ENCODE measurements at regions not wholly inside any gene's neighbourhood (a gene's known extent, or its start where the extent isn't known, plus 50 kb on each side); places are given as distances from the start of the nearest gene placed in this dataset.

DNA sequence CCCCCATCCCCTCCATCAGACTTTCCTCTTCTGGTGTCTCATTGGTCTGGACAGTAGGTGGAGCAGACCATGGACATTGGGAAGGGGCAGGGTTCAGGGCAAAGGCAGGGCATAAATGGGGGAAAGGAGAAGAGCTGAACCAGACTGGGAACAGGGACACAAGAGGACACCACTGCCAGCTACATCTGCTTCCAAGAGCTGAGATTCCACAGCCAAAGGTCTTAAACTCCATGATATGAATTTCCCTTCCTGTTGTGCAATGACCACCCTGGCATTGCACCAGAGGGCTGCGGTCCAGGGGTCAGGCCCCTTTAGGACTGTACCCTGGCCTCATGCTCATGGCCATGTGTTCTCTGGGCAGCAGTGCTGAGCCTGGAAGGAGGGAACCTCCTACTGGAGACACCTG is 137.9 kb downstream of the MAFB start:
- H3K4me3 ChIP-seq (ENCODE audit: low read depth, low read length), result no peak overlapping the region
- ChIA-PET POLR2A (no interaction called here), CTCF (no interaction called here)
- TF ChIP-seq, protein P1, sequence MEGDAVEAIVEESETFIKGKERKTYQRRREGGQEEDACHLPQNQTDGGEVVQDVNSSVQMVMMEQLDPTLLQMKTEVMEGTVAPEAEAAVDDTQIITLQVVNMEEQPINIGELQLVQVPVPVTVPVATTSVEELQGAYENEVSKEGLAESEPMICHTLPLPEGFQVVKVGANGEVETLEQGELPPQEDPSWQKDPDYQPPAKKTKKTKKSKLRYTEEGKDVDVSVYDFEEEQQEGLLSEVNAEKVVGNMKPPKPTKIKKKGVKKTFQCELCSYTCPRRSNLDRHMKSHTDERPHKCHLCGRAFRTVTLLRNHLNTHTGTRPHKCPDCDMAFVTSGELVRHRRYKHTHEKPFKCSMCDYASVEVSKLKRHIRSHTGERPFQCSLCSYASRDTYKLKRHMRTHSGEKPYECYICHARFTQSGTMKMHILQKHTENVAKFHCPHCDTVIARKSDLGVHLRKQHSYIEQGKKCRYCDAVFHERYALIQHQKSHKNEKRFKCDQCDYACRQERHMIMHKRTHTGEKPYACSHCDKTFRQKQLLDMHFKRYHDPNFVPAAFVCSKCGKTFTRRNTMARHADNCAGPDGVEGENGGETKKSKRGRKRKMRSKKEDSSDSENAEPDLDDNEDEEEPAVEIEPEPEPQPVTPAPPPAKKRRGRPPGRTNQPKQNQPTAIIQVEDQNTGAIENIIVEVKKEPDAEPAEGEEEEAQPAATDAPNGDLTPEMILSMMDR (IDR thresholded peaks at IDR 0.05; ENCODE audit: insufficient read depth, low read length, missing control alignments), result no peak
- DNase-seq (ENCODE audit: low read depth, low spot score), result no peak

DNA sequence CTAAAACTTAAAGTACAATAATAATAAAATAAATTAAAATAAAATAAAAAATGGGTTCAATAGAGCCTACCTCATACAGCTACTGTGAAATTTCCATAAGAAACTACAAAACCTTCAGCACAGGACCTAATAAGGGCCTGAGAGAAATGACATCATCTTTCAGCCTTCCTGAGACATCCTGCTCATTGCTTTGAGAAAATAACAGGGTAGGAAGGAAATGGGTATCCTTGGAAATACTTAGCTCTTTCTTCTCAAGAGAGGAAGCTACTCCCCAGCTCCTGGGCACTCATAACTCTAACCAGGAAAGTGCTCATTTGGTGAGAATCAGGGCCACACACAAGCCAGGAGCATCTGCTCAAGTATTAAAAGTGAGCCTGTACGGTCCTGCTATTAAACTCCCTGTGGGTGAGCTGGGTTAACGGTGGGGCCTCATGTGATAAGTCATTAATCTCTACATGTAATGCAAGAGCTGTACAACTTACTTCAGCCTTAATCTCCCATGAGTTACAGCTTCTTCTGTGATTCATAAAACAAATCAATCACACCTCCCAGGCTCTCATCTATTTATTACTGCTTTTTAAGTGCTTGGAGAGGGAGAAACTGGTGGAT is 141.4 kb downstream of the MAFB start:
- no peak for DNase-seq (ENCODE audit: low read depth, low spot score)
- TF ChIP-seq, protein P1 (IDR thresholded peaks at IDR 0.05; ENCODE audit: insufficient read depth, low read length, missing control alignments), result no peak
- ChIA-PET CTCF (interaction anchor here (1.1 kb wide), 1 partner anchor 141 kb away, joined by 3 read pairs; the partner anchor contains the start of gene MAFB), POLR2A (no interaction called here)
- no peak overlapping the region for H3K4me3 ChIP-seq (ENCODE audit: low read depth, low read length)

DNA sequence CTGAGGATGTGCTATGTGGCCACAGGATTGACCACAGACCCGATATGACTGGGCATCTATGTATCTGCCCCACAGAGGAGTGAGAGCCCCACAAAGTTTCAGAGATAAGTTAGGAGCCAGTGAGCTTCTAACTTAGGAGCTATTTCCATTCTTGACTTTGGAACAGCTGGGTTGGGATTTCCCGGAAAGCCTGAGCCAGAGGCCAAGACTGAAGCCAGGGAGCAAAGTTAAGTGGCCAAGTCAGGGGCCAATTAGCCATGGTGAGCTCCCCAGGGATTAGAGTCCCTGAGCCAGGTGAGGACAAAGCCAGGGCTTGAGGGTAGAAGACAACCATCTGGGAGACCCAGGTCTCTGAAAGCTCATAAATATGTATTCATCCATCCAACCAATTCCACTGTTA is 143.6 kb downstream of the MAFB start:
- POLR2A ChIA-PET, result no interaction called here
- DNase-seq (ENCODE audit: low read depth, low spot score), result no peak
- CTCF ChIA-PET, result no interaction called here
- TF ChIP-seq, protein P1 (IDR thresholded peaks at IDR 0.05; ENCODE audit: insufficient read depth, low read length, missing control alignments), result no peak
- no peak overlapping the region for H3K4me3 ChIP-seq (ENCODE audit: low read depth, low read length)

DNA sequence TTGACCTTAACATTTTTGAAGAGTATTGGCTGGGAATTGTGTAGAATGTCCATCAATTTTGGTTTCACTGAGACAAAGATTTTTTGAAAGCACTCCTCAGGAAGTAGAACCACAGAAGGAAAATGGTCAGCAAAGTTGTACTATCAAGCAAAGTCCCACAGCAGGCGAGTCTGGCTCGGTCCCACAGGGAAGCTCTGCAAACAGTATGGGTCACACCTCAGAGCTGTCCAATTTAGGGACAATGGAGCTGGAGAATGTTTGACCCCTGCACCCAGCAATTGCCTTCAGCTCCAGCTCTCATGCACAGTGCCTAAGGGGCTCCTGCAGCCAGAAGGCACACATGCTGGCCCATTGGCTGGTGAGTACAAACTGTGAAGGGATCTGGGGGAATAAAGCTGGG is 147.0 kb downstream of the MAFB start:
- ChIA-PET POLR2A (no interaction called here), CTCF (no interaction called here)
- TF ChIP-seq, protein P1 (IDR thresholded peaks at IDR 0.05; ENCODE audit: insufficient read depth, low read length, missing control alignments), result no peak
- DNase-seq (ENCODE audit: low read depth, low spot score), result no peak
- H3K4me3 ChIP-seq (ENCODE audit: low read depth, low read length), result no peak overlapping the region

DNA sequence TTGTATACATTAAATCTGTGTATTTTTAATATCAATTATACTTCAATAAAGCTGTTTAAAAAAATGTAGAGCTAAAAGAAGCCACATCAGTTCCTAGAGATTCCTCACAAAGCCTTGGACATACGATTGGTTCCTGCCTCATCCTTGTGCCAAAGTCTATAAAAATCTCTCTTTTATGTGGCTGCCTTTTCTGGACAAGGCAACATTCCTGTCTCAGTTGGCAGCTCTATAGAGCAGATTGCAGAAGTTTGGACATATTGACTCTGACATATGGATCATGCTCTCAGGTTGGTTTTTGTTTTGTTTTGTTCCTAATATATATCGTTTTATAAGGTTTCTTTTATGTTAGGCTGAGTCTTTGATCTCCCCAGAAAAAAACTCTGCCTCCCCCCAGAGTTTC is 148.9 kb downstream of the MAFB start:
- DNase-seq (ENCODE audit: low read depth, low spot score), result no peak
- TF ChIP-seq, protein P1 (IDR thresholded peaks at IDR 0.05; ENCODE audit: insufficient read depth, low read length, missing control alignments), result no peak
- POLR2A ChIA-PET, result no interaction called here
- no peak overlapping the region for H3K4me3 ChIP-seq (ENCODE audit: low read depth, low read length)
- CTCF ChIA-PET, result no interaction called here

DNA sequence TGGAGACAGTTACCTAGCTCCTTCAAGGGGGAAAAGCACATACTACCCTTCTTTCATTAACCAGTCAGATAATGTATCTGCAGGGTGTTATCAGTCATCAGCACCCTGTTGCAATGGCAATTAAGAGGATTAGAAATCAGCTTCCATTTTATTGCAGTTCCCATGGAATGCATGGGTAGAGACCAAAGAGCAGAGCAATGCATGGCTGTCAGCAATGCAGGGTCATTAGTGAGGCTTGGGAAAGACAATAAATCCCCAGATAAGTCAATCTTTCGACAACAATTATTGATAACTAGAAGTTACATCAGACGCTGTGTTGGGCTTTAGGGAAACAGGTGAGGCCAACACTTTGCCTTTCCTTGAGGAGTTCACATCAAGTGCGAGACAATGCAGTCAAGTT is 150.9 kb downstream of the MAFB start:
- no peak overlapping the region for H3K4me3 ChIP-seq (ENCODE audit: low read depth, low read length)
- DNase-seq (ENCODE audit: low read depth, low spot score), result no peak
- TF ChIP-seq, protein P1 (IDR thresholded peaks at IDR 0.05; ENCODE audit: insufficient read depth, low read length, missing control alignments), result no peak
- POLR2A ChIA-PET, result no interaction called here
- CTCF ChIA-PET, result no interaction called here

Measured in AG04449 (cell line).